ENCODE measurements at regions not wholly inside any gene's neighbourhood (a gene's known extent, or its start where the extent isn't known, plus 50 kb on each side); places are given as distances from the start of the nearest gene placed in this dataset.

- FAIRE-seq = no peak
Observed at GRCh38 chr7:26520483-26520882, 228.8 kb downstream of the SNX10 start.

GRCh38 chr7:26522633-26523032, 231.0 kb downstream of the SNX10 start:
- FAIRE-seq = no peak

GRCh38 chr7:26525398-26526264, 234.0 kb downstream of the SNX10 start:
- FAIRE-seq = no peak

GRCh38 chr7:26526265-26526587, 234.6 kb downstream of the SNX10 start:
- FAIRE-seq = no peak

GRCh38 chr7:26531926-26532325, 240.3 kb downstream of the SNX10 start:
- no peak for FAIRE-seq

- FAIRE-seq = no peak
Observed at GRCh38 chr7:26532471-26532870, 240.8 kb downstream of the SNX10 start.

GRCh38 chr7:26533217-26533616, 241.6 kb downstream of the SNX10 start:
- FAIRE-seq = no peak

GRCh38 chr7:26534649-26535482, 243.2 kb downstream of the SNX10 start:
- FAIRE-seq = no peak

- no peak for FAIRE-seq
Observed at GRCh38 chr7:26535483-26536007, 243.9 kb downstream of the SNX10 start.

- no peak for FAIRE-seq
Observed at GRCh38 chr7:26538216-26538615, 246.6 kb downstream of the SNX10 start.

- FAIRE-seq = no peak
Observed at GRCh38 chr7:26538689-26539088, 247.0 kb downstream of the SNX10 start.

GRCh38 chr7:26543340-26543739, 251.7 kb downstream of the SNX10 start:
- FAIRE-seq = no peak

GRCh38 chr7:26543951-26544350, 252.3 kb downstream of the SNX10 start:
- FAIRE-seq = no peak

GRCh38 chr7:26546508-26547053, 254.9 kb downstream of the SNX10 start:
- FAIRE-seq = no peak

GRCh38 chr7:26547156-26547555, 255.5 kb downstream of the SNX10 start:
- FAIRE-seq = no peak

GRCh38 chr7:26549281-26549944, 257.8 kb downstream of the SNX10 start:
- no peak for FAIRE-seq

GRCh38 chr7:26550492-26550891, 258.8 kb downstream of the SNX10 start:
- no peak for FAIRE-seq

GRCh38 chr7:26551740-26552139, 260.1 kb downstream of the SNX10 start:
- FAIRE-seq = no peak

GRCh38 chr7:26553128-26553527, 261.5 kb downstream of the SNX10 start:
- FAIRE-seq = no peak

GRCh38 chr7:26553582-26553981, 261.9 kb downstream of the SNX10 start:
- FAIRE-seq = no peak

- no peak for FAIRE-seq
Observed at GRCh38 chr7:26554952-26555351, 263.3 kb downstream of the SNX10 start.

GRCh38 chr7:26556061-26556881, 264.6 kb downstream of the SNX10 start:
- FAIRE-seq = no peak

Data from TTC549 (cell line).